ENCODE measurements at regions not wholly inside any gene's neighbourhood (a gene's known extent, or its start where the extent isn't known, plus 50 kb on each side); places are given as distances from the start of the nearest gene placed in this dataset.
"Not testable (repeated sequence)": the region's sequence is repeated elsewhere in the genome, so short reads cannot be mapped to it uniquely, and the experiment has no call there.

DNA sequence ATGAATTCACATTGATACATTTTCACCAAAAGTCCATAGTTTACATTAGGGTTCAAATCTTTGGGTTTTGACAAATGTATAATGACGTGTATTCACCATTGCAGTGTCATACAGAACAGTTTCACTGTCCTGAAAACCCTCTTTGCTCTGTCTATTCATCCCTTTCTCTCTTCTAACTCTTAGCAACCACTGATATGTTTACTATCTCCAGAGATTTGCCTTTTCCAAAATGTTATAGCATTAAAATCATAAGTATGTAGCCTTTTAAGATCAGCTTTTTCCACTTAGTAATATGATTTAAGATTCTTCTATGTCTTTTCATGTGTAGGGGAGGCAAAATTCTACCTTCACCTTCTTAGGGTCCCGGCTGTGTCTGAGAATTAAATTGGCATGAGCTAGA is 203.8 kb downstream of the TPRG1 start:
- Mint-ChIP-seq H3K27me3 (no peaks in the 10 kb centered on the region), H3K4me3 (no peak overlapping the region), H3K36me3 (no peaks in the 10 kb centered on the region), H3K4me1 (no peaks in the 10 kb centered on the region), H3K27ac (no peak overlapping the region), H3K9me3 (no peaks in the 10 kb centered on the region)
- no peak for DNase-seq (ENCODE audit: low spot score in 2 of 2)
- no peak for ATAC-seq (ENCODE audit: low read depth)

DNA sequence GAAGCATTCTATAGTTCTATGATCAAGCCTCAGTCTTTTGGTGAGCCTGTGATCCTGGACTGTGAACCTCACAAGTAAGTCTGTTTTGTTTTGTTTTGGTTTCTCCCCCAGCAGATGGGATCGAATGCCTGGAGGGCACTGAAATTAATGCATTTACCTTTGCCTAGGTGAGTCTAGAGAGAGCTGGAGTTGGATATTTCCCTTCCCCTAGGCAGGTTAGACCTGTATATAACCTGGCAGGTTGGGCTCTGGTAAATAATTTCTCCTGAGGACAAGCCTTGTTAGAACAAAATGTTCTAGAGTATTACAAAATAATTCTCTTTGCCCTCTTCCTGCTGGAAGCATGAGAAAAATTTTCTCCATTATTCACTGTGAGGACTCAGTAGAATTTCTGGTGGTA is 211.9 kb downstream of the TPRG1 start:
- no peaks in the 10 kb centered on the region for H3K4me1 Mint-ChIP-seq
- peaks cover 7% of the 10 kb centered on the region for H3K9me3 Mint-ChIP-seq
- no peaks in the 10 kb centered on the region for H3K27me3 Mint-ChIP-seq
- H3K27ac Mint-ChIP-seq = no peak overlapping the region
- H3K4me3 Mint-ChIP-seq = no peak overlapping the region
- DNase-seq (ENCODE audit: low spot score in 2 of 2) (no peak), ATAC-seq (ENCODE audit: low read depth) (no peak)
- peaks cover 1% of the 10 kb centered on the region for H3K36me3 Mint-ChIP-seq

DNA sequence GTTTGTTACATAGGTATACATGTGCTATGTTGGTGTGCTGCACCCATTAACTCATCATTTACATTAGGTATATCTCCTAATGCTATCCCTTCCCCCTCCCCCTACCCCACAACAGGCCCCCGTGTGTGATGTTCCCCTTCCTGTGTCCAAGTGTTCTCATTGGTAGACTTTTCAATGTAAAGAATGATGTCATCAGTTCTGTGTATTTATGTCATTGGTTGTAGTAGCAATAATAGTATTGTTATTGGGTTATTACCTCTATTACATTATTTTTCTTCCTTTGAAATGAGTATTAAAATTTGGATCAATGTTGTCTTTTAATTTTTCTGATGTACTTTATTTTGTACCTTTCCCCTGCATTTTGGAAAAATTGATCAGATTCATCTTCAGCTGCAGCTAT is 214.1 kb downstream of the TPRG1 start:
- H3K9me3 Mint-ChIP-seq; H3K27ac Mint-ChIP-seq; H3K36me3 Mint-ChIP-seq; H3K27me3 Mint-ChIP-seq; DNase-seq (ENCODE audit: low spot score in 2 of 2); H3K4me1 Mint-ChIP-seq; H3K4me3 Mint-ChIP-seq; ATAC-seq (ENCODE audit: low read depth): not testable (repeated sequence)

DNA sequence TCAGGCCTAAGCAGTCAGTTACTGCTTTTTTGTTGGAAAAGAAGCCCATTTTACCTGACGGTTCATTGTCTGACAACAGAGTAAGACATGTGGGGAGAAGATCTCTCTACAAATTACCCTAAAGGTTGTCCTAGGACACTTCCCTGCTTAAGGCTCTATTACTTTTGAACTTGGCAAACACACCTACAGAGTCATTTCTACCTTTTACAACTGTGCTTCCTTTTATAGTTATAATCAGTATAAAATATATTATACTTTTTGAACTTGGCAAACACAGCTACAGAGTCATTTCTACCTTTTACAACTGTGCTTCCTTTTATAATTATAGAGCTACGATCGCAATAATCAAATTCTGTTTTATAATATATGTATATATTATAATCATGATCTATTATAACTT is 215.0 kb downstream of the TPRG1 start:
- no peak overlapping the region for H3K27ac Mint-ChIP-seq
- H3K4me3 Mint-ChIP-seq = no peak overlapping the region
- ATAC-seq (ENCODE audit: low read depth) = no peak
- peaks cover 1% of the 10 kb centered on the region for H3K36me3 Mint-ChIP-seq
- no peak for DNase-seq (ENCODE audit: low spot score in 2 of 2)
- H3K9me3 Mint-ChIP-seq = peaks cover 6% of the 10 kb centered on the region
- H3K4me1 Mint-ChIP-seq = no peaks in the 10 kb centered on the region
- H3K27me3 Mint-ChIP-seq = peaks cover 1% of the 10 kb centered on the region

DNA sequence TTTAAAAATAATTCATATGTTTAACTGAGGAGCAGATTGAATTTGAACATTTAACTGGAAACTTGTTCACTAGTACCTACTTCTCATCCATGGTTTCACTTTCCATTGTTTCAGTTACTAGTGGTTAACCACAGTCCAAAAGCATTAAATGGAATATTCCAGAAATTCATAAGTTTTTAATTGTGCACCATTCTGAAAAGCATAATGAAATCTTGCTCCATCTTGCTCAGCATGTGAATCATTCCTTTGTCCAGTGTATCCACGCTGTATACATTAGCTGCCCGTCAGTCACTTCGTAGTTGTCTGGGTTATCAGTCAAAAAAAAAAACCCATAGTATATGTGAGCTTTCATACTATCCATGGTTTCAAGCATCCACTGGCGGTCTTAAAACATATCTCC is 217.6 kb downstream of the TPRG1 start:
- no peaks in the 10 kb centered on the region for H3K9me3 Mint-ChIP-seq
- no peak overlapping the region for H3K27ac Mint-ChIP-seq

DNA sequence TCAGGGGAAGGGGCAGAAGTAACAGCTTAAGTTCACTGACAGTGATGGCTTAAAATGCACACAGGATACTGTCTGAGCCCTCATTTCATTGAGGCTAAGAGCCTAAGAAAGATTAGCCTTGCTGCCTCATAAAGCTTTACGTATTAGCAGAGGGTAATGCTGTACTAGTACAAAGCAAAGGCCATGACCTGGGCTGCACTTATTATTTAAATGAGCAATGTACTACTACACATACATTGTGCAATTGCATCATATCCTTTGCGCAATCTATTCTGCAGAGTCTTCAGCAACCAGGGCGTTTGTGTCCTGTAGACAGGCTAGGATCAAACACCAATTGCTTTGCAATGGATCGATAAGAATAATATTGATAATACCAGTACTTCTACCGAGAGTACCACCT is 221.8 kb downstream of the TPRG1 start:
- Mint-ChIP-seq H3K4me3 (no peak overlapping the region), H3K27me3 (peaks cover 1% of the 10 kb centered on the region), H3K4me1 (peaks cover 8% of the 10 kb centered on the region), H3K36me3 (no peaks in the 10 kb centered on the region), H3K27ac (no peak overlapping the region), H3K9me3 (no peaks in the 10 kb centered on the region)
- DNase-seq (ENCODE audit: low spot score in 2 of 2) (no peak), ATAC-seq (ENCODE audit: low read depth) (no peak)

More for the DNA sequence above, 217.6 kb downstream of the TPRG1 start:
- DNase-seq (ENCODE audit: low spot score in 2 of 2) (no peak), ATAC-seq (ENCODE audit: low read depth) (no peak)
- H3K4me1 Mint-ChIP-seq = peaks cover 2% of the 10 kb centered on the region
- H3K27me3 Mint-ChIP-seq = peaks cover 1% of the 10 kb centered on the region
- H3K4me3 Mint-ChIP-seq = no peak overlapping the region
- no peaks in the 10 kb centered on the region for H3K36me3 Mint-ChIP-seq

DNA sequence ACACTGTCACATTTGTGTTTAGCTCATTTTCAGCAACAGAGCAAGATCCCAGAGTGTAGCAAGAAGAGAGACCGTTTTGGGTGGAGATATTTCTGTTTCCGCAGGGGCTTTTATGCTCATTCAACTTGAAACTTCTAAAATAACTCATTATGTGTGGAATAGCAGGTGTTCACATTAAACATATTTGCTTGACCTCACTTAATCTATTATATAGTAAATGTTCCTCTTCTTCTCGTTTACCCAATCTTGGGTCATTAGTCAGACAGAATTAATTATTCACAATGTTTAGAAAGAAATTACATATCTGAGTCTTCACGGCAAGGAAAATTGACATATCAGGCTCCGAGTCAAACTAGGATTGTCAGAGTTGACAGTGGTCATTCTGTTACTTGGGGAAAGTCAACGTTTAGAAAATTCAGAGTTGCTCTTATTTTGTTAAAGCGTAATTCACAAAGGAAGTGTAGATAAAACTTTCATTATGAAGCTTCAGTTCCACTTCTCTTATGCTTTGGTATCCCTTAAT is 222.9 kb downstream of the TPRG1 start:
- no peaks in the 10 kb centered on the region for H3K9me3 Mint-ChIP-seq
- H3K27me3 Mint-ChIP-seq = peaks cover 1% of the 10 kb centered on the region
- ATAC-seq (ENCODE audit: low read depth) = no peak
- no peak overlapping the region for H3K4me3 Mint-ChIP-seq
- H3K4me1 Mint-ChIP-seq = peaks cover 8% of the 10 kb centered on the region
- no peaks in the 10 kb centered on the region for H3K36me3 Mint-ChIP-seq
- no peak for DNase-seq (ENCODE audit: low spot score in 2 of 2)
- H3K27ac Mint-ChIP-seq = no peak overlapping the region

DNA sequence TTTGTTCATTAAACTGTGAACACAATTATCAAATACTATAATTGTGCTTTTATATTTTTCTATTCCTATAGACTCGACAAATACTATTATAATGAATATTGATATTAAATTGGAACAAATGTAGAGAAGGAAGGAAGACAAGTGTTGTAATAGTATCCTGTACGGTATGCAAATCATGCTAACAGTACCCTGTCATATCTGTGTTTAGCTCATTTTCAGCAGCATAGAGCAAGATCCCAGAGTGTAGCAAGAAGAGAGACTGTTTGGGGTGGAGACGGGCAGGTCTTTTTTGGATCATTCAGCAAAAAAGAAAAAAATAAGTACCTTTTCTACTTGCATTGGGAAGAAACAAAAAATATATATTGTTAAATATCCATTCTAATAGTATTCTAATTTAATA is 224.1 kb downstream of the TPRG1 start:
- no peak for ATAC-seq (ENCODE audit: low read depth)
- H3K4me3 Mint-ChIP-seq = no peak overlapping the region
- peaks cover 8% of the 10 kb centered on the region for H3K4me1 Mint-ChIP-seq
- no peak overlapping the region for H3K27ac Mint-ChIP-seq
- no peak for DNase-seq (ENCODE audit: low spot score in 2 of 2)
- H3K9me3 Mint-ChIP-seq = no peaks in the 10 kb centered on the region
- peaks cover 1% of the 10 kb centered on the region for H3K27me3 Mint-ChIP-seq
- no peaks in the 10 kb centered on the region for H3K36me3 Mint-ChIP-seq

DNA sequence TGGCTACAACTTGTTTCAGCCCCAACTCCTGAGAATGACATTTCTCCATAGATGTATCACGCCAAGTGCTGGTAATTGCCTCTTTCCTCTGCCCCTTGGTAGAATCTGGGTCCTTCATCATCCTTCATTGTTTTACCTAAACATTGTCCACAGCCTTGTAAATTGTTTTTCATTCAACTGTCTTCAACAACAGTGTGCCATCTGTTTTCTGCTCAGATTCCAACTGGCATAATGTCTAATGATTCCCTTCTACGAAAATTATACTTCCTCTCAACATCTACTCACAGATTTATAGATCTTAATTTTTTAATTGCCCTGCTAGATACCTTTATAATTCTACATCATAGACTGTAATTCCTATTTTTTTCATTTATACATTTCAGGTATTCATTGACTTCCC is 226.9 kb downstream of the TPRG1 start:
- H3K4me3 Mint-ChIP-seq = no peak overlapping the region
- no peak for ATAC-seq (ENCODE audit: low read depth)
- no peaks in the 10 kb centered on the region for H3K36me3 Mint-ChIP-seq
- peaks cover 8% of the 10 kb centered on the region for H3K4me1 Mint-ChIP-seq
- H3K27ac Mint-ChIP-seq = no peak overlapping the region
- no peak for DNase-seq (ENCODE audit: low spot score in 2 of 2)
- no peaks in the 10 kb centered on the region for H3K27me3 Mint-ChIP-seq
- no peaks in the 10 kb centered on the region for H3K9me3 Mint-ChIP-seq

DNA sequence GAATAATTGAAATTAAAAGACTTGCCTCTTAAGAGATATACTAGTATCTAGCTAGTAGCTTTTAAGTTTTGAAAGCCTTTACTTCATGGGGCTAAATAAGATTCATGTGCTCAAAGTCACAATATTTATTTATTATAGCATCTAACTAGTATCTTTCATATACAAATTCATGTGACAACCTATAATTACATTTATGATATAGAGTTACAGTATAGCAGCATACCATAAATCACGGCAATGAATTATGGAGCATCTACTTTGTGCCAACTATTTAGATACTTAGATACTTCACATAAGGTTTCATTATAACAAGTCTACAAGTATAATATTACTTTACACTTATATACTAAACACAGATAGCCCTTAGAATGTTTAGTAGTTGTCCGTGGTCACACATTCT is 229.4 kb downstream of the TPRG1 start:
- no peak for DNase-seq (ENCODE audit: low spot score in 2 of 2)
- H3K27me3 Mint-ChIP-seq = no peaks in the 10 kb centered on the region
- H3K4me1 Mint-ChIP-seq = no peaks in the 10 kb centered on the region
- H3K9me3 Mint-ChIP-seq = no peaks in the 10 kb centered on the region
- no peak overlapping the region for H3K4me3 Mint-ChIP-seq
- no peaks in the 10 kb centered on the region for H3K36me3 Mint-ChIP-seq
- no peak overlapping the region for H3K27ac Mint-ChIP-seq
- no peak for ATAC-seq (ENCODE audit: low read depth)

DNA sequence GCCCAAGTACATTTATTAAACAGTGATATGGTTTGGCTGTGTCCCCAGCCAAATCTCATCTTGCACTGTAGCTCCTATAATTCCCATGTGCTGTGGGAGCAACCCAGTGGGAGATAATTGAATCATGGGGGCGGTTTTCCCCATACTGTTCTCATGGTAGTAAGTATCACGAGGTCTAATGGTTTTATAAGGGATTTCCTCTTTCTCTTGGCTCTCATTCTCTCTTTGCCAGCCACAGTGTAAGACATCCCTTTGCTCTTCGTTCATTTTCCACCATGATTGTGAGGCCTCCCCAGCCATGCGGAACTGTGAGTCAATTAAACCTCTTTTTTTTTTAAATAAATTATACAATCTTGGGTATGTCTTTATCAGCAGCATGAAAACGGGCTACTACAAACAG is 228.0 kb upstream of the TP63 start:
- Mint-ChIP-seq H3K4me3 (no peak overlapping the region), H3K27ac (no peak overlapping the region), H3K4me1 (no peaks in the 10 kb centered on the region), H3K36me3 (no peaks in the 10 kb centered on the region), H3K9me3 (no peaks in the 10 kb centered on the region), H3K27me3 (no peaks in the 10 kb centered on the region)
- DNase-seq (ENCODE audit: low spot score in 2 of 2) = no peak
- ATAC-seq (ENCODE audit: low read depth) = no peak

DNA sequence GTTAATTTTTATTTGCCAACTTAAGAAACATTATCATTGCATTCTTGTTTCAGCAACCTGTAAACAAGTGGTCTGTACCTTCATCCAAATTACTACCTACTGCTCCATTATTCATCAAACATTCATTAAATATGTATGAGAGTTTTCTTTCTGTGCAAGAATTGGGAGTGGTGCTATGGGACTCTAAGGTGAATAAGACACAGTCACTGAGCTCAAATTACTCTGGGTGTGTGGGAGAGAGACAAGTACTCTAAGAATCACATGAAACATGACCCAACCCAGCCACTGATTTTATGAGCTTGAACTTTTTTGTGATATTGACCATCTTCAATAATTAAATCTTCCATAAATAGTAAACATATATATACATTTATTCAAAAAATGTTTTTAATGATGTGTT is 227.2 kb upstream of the TP63 start:
- no peaks in the 10 kb centered on the region for H3K36me3 Mint-ChIP-seq
- H3K9me3 Mint-ChIP-seq = no peaks in the 10 kb centered on the region
- H3K4me3 Mint-ChIP-seq = no peak overlapping the region
- no peaks in the 10 kb centered on the region for H3K4me1 Mint-ChIP-seq
- no peak overlapping the region for H3K27ac Mint-ChIP-seq
- ATAC-seq (ENCODE audit: low read depth) (no peak), DNase-seq (ENCODE audit: low spot score in 2 of 2) (no peak)
- H3K27me3 Mint-ChIP-seq = no peaks in the 10 kb centered on the region

DNA sequence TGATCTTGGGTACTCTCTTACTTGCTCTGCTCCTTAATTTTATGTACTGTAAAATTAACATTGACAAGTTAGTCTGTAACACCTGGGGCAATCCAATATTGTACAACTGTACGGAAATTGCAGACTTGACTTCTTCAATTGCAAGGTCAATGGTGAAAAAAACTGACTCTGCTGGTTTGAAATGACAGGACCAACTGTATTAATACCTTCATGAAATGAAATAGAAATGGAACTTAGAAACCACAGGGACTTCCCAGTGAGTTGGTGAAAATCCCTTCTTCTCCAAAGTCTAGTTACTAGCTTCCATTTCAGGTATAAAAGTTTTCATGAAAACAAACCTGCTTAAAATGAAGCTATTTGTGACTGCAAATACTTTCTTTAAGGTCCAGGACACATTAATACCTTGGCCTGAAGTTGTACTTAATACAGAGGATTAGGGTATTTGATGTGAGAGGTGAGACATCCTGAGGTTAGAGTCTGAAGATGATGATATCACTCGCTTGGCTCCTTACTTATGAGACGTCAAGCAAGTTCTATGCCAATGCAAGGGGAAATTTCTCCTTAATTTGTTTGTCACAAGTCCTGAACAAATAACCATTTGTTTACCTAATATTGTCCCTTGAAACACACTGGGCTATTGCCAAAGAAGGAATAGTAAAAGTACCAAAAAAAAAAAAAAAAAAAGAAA is 226.2 kb upstream of the TP63 start:
- H3K36me3 Mint-ChIP-seq = no peaks in the 10 kb centered on the region
- no peak overlapping the region for H3K27ac Mint-ChIP-seq
- no peak for ATAC-seq (ENCODE audit: low read depth)
- no peaks in the 10 kb centered on the region for H3K9me3 Mint-ChIP-seq
- no peaks in the 10 kb centered on the region for H3K27me3 Mint-ChIP-seq
- H3K4me3 Mint-ChIP-seq = no peak overlapping the region
- DNase-seq (ENCODE audit: low spot score in 2 of 2) = no peak
- no peaks in the 10 kb centered on the region for H3K4me1 Mint-ChIP-seq

DNA sequence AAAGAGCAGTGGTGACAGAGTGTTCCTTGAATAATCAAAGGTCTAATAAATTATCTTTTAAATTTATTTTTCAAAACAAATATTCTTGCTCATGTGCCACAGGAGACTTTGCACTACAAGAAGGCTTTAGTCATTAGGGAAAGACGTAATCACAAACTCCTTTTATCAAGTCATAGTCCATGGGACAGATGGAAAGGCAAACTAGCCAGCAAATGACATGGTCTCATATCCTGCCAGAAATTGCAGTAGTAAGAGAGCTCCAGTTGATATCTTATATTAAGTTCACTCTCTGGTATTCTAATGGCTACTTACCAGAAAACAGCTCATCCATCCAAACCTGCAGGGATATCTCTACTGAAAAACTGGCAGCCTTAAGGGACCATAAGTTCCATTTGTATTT is 225.0 kb upstream of the TP63 start:
- ATAC-seq (ENCODE audit: low read depth) (no peak), DNase-seq (ENCODE audit: low spot score in 2 of 2) (no peak)
- Mint-ChIP-seq H3K27ac (no peak overlapping the region), H3K27me3 (no peaks in the 10 kb centered on the region), H3K4me3 (no peak overlapping the region), H3K9me3 (peaks cover 3% of the 10 kb centered on the region), H3K36me3 (no peaks in the 10 kb centered on the region), H3K4me1 (no peaks in the 10 kb centered on the region)

DNA sequence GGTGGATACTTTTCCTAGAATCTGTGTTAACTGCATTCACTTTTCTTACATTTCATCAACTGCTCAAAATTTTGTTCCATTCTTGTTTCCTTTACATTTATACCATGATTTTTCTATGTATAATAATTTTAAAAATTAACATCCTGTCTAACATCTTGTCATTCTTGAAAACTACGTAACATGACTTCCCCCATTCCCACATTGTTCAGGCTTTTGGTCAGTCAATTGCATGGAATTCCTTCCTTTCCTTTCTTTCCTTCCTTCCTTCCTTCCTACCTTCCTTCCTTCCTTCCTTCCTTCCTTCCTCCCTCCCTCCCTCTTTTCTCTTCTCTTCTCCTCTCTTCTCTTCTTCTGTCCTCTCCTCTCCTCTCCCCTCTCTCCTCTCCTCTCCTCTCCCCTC is 220.7 kb upstream of the TP63 start:
- no peak for DNase-seq (ENCODE audit: low spot score in 2 of 2)
- H3K4me1 Mint-ChIP-seq = no peaks in the 10 kb centered on the region
- H3K4me3 Mint-ChIP-seq = no peak overlapping the region
- peaks cover 3% of the 10 kb centered on the region for H3K9me3 Mint-ChIP-seq
- peaks cover 1% of the 10 kb centered on the region for H3K27me3 Mint-ChIP-seq
- no peak for ATAC-seq (ENCODE audit: low read depth)
- H3K36me3 Mint-ChIP-seq = no peaks in the 10 kb centered on the region
- H3K27ac Mint-ChIP-seq = no peak overlapping the region
